ENCODE measurements at regions not wholly inside any gene's neighbourhood (a gene's known extent, or its start where the extent isn't known, plus 50 kb on each side); places are given as distances from the start of the nearest gene placed in this dataset.

DNA sequence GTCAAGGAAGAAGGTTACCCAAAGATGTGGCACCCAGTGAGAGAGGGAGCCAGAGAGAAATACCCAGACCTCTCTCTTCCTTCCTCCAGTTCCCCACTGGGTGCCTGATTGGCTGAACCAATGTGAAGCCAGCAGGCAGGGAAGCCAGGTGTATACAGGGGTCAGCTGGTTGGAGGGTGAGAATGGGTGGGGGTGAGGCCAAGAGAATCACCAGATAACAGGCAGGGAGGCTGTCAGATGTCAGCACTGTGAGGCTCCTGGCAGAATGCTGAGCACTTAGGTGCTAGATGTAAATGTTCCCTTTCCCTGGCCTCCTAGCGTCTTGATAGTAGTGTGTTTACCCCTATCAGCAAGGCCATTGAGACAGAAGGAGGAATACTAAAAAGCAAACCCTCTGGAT, 104.0 kb upstream of the MGAT5 start:
- H3K79me2 ChIP-seq (ENCODE audit: insufficient read depth, low read length), result peaks cover 89% of the 10 kb centered on the region
- peaks cover 9% of the 10 kb centered on the region; the same call in 1 of the 2 replicates for H3K36me3 ChIP-seq (ENCODE audit: insufficient read depth, low read length)
- H4K20me1 ChIP-seq (ENCODE audit: insufficient read depth, low read length, poor library complexity, severe bottlenecking), result peaks cover 32% of the 10 kb centered on the region

GRCh38 chr2:134150760-134151159, 103.1 kb upstream of the MGAT5 start:
- H3K79me2 ChIP-seq (ENCODE audit: insufficient read depth, low read length), result peaks cover 84% of the 10 kb centered on the region

More for the DNA sequence above, 104.0 kb upstream of the MGAT5 start:
- TF ChIP-seq EZH2phosphoT487 (IDR thresholded peaks at IDR 0.05; ENCODE audit: borderline replicate concordance), result no peak
- TF ChIP-seq, protein P1, sequence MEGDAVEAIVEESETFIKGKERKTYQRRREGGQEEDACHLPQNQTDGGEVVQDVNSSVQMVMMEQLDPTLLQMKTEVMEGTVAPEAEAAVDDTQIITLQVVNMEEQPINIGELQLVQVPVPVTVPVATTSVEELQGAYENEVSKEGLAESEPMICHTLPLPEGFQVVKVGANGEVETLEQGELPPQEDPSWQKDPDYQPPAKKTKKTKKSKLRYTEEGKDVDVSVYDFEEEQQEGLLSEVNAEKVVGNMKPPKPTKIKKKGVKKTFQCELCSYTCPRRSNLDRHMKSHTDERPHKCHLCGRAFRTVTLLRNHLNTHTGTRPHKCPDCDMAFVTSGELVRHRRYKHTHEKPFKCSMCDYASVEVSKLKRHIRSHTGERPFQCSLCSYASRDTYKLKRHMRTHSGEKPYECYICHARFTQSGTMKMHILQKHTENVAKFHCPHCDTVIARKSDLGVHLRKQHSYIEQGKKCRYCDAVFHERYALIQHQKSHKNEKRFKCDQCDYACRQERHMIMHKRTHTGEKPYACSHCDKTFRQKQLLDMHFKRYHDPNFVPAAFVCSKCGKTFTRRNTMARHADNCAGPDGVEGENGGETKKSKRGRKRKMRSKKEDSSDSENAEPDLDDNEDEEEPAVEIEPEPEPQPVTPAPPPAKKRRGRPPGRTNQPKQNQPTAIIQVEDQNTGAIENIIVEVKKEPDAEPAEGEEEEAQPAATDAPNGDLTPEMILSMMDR (conservative IDR thresholded peaks at IDR 0.05; ENCODE audit: low read length), result no peak
- Histone ChIP-seq H3K9ac (ENCODE audit: low read depth, low read length, poor library complexity, severe bottlenecking) (no peak overlapping the region), H3K9me2 (replicated peaks; ENCODE audit: low read depth, low read length) (no peaks in the 10 kb centered on the region), H3F3A (ENCODE audit: low read depth) (no peaks in the 10 kb centered on the region), H2AFZ (ENCODE audit: low read length) (no peak overlapping the region), H3K4me3 (ENCODE audit: low read length, poor library complexity, severe bottlenecking) (no peak overlapping the region), H3K27me3 (ENCODE audit: insufficient read depth, low read length, poor library complexity, severe bottlenecking) (no peaks in the 10 kb centered on the region), H3K4me2 (ENCODE audit: low read depth, low read length, poor library complexity, severe bottlenecking) (no peak overlapping the region), H3K4me1 (ENCODE audit: insufficient read depth, low read length, poor library complexity, severe bottlenecking) (peaks cover 4% of the 10 kb centered on the region), H3K9me3 (ENCODE audit: insufficient read depth, low read depth, low read length) (no peaks in the 10 kb centered on the region)

DNA sequence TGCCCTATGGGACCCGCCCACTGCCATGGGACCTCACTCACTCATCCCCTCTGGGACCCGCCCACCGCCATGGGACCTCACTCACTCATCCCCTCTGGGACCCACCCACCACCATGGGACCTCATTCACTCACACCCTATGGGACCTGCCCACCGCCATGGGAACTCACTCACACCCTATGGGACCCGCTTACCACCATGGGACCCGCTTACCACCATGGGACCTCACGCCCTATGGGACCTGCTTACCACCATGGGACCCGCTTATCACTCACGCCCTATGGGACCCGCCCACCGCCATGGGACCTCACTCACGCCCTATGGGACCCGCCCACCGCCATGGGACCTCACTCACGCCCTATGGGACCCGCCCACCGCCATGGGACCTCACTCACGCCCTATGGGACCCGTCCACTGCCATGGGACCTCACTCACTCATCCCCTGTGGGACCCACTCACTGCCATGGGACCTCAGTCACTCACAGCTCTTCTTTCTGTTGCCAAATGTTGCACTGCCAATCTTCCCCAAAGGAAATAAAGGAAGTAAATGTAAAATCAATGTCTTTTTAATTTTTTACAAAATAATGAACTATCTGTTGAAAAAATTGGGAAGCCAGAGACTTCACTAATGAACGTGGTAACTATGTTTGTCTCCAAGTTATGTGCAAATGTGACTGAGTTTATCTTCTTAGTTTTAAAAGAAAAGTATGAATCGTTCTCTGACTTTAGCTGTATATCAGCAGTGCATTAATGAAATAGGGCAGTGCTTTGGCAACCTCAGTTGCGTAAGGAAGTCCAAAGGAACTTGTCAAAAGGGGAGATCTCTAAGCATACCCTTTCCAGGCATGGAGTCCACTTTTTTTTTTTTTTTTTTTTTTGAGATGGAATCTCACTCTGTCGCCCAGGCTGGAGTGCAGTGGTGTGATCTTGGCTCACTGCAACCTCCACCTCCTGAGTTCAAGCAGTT, 101.5 kb upstream of the MGAT5 start:
- H3K27me3 ChIP-seq (ENCODE audit: insufficient read depth, low read length, poor library complexity, severe bottlenecking), result no peaks in the 10 kb centered on the region
- H3K79me2 ChIP-seq (ENCODE audit: insufficient read depth, low read length), result peaks cover 83% of the 10 kb centered on the region
- no peak overlapping the region for H3K4me2 ChIP-seq (ENCODE audit: low read depth, low read length, poor library complexity, severe bottlenecking)
- H3K9ac ChIP-seq (ENCODE audit: low read depth, low read length, poor library complexity, severe bottlenecking), result no peak overlapping the region
- peaks cover 14% of the 10 kb centered on the region; the same call in 1 of the 2 replicates for H3K36me3 ChIP-seq (ENCODE audit: insufficient read depth, low read length)
- H3F3A ChIP-seq (ENCODE audit: low read depth), result no peaks in the 10 kb centered on the region
- H3K9me3 ChIP-seq (ENCODE audit: insufficient read depth, low read depth, low read length), result no peaks in the 10 kb centered on the region
- peaks cover 19% of the 10 kb centered on the region for H4K20me1 ChIP-seq (ENCODE audit: insufficient read depth, low read length, poor library complexity, severe bottlenecking)
- no peaks in the 10 kb centered on the region for H3K9me2 ChIP-seq (replicated peaks; ENCODE audit: low read depth, low read length)
- TF ChIP-seq, protein P1 (conservative IDR thresholded peaks at IDR 0.05; ENCODE audit: low read length), result no peak
- no peak for TF ChIP-seq EZH2phosphoT487 (IDR thresholded peaks at IDR 0.05; ENCODE audit: borderline replicate concordance)
- H3K4me3 ChIP-seq (ENCODE audit: low read length, poor library complexity, severe bottlenecking), result no peak overlapping the region
- no peak overlapping the region for H2AFZ ChIP-seq (ENCODE audit: low read length)
- peaks cover 4% of the 10 kb centered on the region for H3K4me1 ChIP-seq (ENCODE audit: insufficient read depth, low read length, poor library complexity, severe bottlenecking)

More at GRCh38 chr2:134150760-134151159, 103.1 kb upstream of the MGAT5 start:
- Histone ChIP-seq H3K27me3 (ENCODE audit: insufficient read depth, low read length, poor library complexity, severe bottlenecking) (no peaks in the 10 kb centered on the region), H3K4me1 (ENCODE audit: insufficient read depth, low read length, poor library complexity, severe bottlenecking) (peaks cover 4% of the 10 kb centered on the region), H4K20me1 (ENCODE audit: insufficient read depth, low read length, poor library complexity, severe bottlenecking) (peaks cover 30% of the 10 kb centered on the region), H3K36me3 (ENCODE audit: insufficient read depth, low read length) (peaks cover 9% of the 10 kb centered on the region; the same call in 1 of the 2 replicates), H3K4me3 (ENCODE audit: low read length, poor library complexity, severe bottlenecking) (no peak overlapping the region), H3K9me2 (replicated peaks; ENCODE audit: low read depth, low read length) (no peaks in the 10 kb centered on the region), H2AFZ (ENCODE audit: low read length) (no peak overlapping the region), H3F3A (ENCODE audit: low read depth) (no peaks in the 10 kb centered on the region), H3K4me2 (ENCODE audit: low read depth, low read length, poor library complexity, severe bottlenecking) (no peak overlapping the region), H3K9me3 (ENCODE audit: insufficient read depth, low read depth, low read length) (no peaks in the 10 kb centered on the region), H3K9ac (ENCODE audit: low read depth, low read length, poor library complexity, severe bottlenecking) (no peak overlapping the region)
- TF ChIP-seq EZH2phosphoT487 (IDR thresholded peaks at IDR 0.05; ENCODE audit: borderline replicate concordance), result no peak
- TF ChIP-seq, protein P1 (conservative IDR thresholded peaks at IDR 0.05; ENCODE audit: low read length), result no peak

Measured in Loucy (cell line).